ENCODE measurements at regions not wholly inside any gene's neighbourhood (a gene's known extent, or its start where the extent isn't known, plus 50 kb on each side); places are given as distances from the start of the nearest gene placed in this dataset.

- no peak for TF ChIP-seq CTCF (conservative IDR thresholded peaks at IDR 0.05; ENCODE audit: low read length)
- TF ChIP-seq EZH2phosphoT487 (IDR thresholded peaks at IDR 0.05; ENCODE audit: borderline replicate concordance) = no peak
These were observed 588.9 kb upstream of the BTBD3 start for GRCh38 chr20:11328839-11329238.
